CD14-positive monocyte (primary cell): ENCODE measurements at regions not wholly inside any gene's neighbourhood (a gene's known extent, or its start where the extent isn't known, plus 50 kb on each side); places are given as distances from the start of the nearest gene placed in this dataset.
A peak's percentile ranks its signal among the peaks of the same experiment; 100 is the strongest.

ENCODE experiments used
- DNase-seq, 3 donors: peaks; one replicate each; pipeline ENCODE4 v3.0.0-alpha.2; 2011 to 2022
- H2AFZ ChIP-seq: 2 replicates; pipeline ENCODE4 v1.6.0; 2012; ENCODE audit warnings: mild to moderate bottlenecking, low read depth, low read length, inconsistent platforms; ENCODE audit not compliant: insufficient read depth, poor library complexity, severe bottlenecking
- H3K27ac ChIP-seq, 2 donors: 1 replicate in 1 of 2; 2 replicates in 1 of 2; pipeline ENCODE4 v1.5.1; 2012 to 2013; ENCODE audit warnings: low read length in 2 of 2, control low read depth in 1 of 2, inconsistent platforms in 1 of 2, low read depth in 1 of 2, mild to moderate bottlenecking in 1 of 2
- H3K27me3 ChIP-seq, 2 donors: one replicate each; pipeline versions ENCODE4 v1.6.0 to v1.6.1; 2011 to 2013; ENCODE audit warnings: low read length in 2 of 2; ENCODE audit not compliant: control insufficient read depth in 2 of 2, insufficient read depth in 2 of 2
- H3K36me3 ChIP-seq, 2 donors: replicated peaks in 1 of 2; 1 replicate in 1 of 2; 2 replicates in 1 of 2; pipeline versions ENCODE4 v1.5.1 to v1.6.1; 2012 to 2013; ENCODE audit warnings: low read length in 2 of 2, control low read depth in 1 of 2, inconsistent platforms in 1 of 2, mild to moderate bottlenecking in 1 of 2; ENCODE audit not compliant: insufficient read depth in 2 of 2, control insufficient read depth in 1 of 2
- H3K4me1 ChIP-seq, 2 donors: 1 replicate in 1 of 2; 2 replicates in 1 of 2; pipeline versions ENCODE4 v1.5.1 to v1.6.1; 2012 to 2013; ENCODE audit warnings: low read length in 2 of 2, control low read depth in 1 of 2, inconsistent platforms in 1 of 2, mild to moderate bottlenecking in 1 of 2, moderate library complexity in 1 of 2; ENCODE audit not compliant: insufficient read depth in 2 of 2, control insufficient read depth in 1 of 2
- H3K4me2 ChIP-seq: replicated peaks from 2 replicates; pipeline ENCODE3; 2012; ENCODE audit warnings: low read length, moderate library complexity, mild to moderate bottlenecking; ENCODE audit not compliant: poor library complexity, severe bottlenecking; ENCODE audit errors: extremely low read depth
- H3K4me3 ChIP-seq, 3 experiments: fragments of 200-600 bp in 1 of 3; sonication (generic) in 1 of 3; replicated peaks in 1 of 3; 1 replicate in 2 of 3; 2 replicates in 1 of 3; pipeline ENCODE4 v1.5.1; 2011 to 2013; ENCODE audit warnings: low read length in 3 of 3, mild to moderate bottlenecking in 3 of 3, control low read depth in 2 of 3, low read depth in 2 of 3, inconsistent platforms in 1 of 3, moderate library complexity in 1 of 3
- H3K79me2 ChIP-seq: 2 replicates; pipeline ENCODE4 v1.6.0; 2012; ENCODE audit warnings: mild to moderate bottlenecking, control low read depth, inconsistent platforms, low read length, moderate library complexity; ENCODE audit not compliant: insufficient read depth
- H3K9ac ChIP-seq: 2 replicates; pipeline ENCODE4 v1.6.0; 2017; ENCODE audit warnings: low read length, mild to moderate bottlenecking; ENCODE audit not compliant: insufficient read depth, poor library complexity, severe bottlenecking
- H3K9me3 ChIP-seq, 2 donors: replicated peaks in 1 of 2; 1 replicate in 1 of 2; 2 replicates in 1 of 2; pipeline versions ENCODE4 v1.5.1 to v1.6.1; 2012 to 2013; ENCODE audit warnings: low read length in 2 of 2, control low read depth in 1 of 2; ENCODE audit not compliant: control insufficient read depth in 1 of 2, insufficient read depth in 1 of 2
- H4K20me1 ChIP-seq: 2 replicates; pipeline ENCODE4 v1.6.0; 2012; ENCODE audit warnings: mild to moderate bottlenecking, low read length, control low read depth, moderate library complexity; ENCODE audit not compliant: insufficient read depth
- H3K27ac Mint-ChIP-seq, 7 donors: one replicate each; pipeline ENCODE4 v1.8.0; 2020; ENCODE audit warnings: mild to moderate bottlenecking in 7 of 7, mixed read lengths in 7 of 7, moderate library complexity in 6 of 7, inconsistent platforms in 2 of 7
- H3K27me3 Mint-ChIP-seq, 3 donors: one replicate each; pipeline ENCODE4 v1.8.0; 2021 to 2022; ENCODE audit warnings: low read depth in 3 of 3, mild to moderate bottlenecking in 3 of 3, mixed read lengths in 3 of 3, moderate library complexity in 3 of 3, inconsistent platforms in 1 of 3
- H3K36me3 Mint-ChIP-seq, 2 donors: one replicate each; pipeline ENCODE4 v1.8.0; 2020; ENCODE audit warnings: mixed read lengths in 2 of 2, inconsistent platforms in 1 of 2, mild to moderate bottlenecking in 1 of 2
- H3K4me1 Mint-ChIP-seq: one replicate; pipeline ENCODE4 v1.8.0; 2020; ENCODE audit warnings: mild to moderate bottlenecking, mixed read lengths
- H3K4me3 Mint-ChIP-seq, 2 donors: one replicate each; pipeline ENCODE4 v1.8.0; 2020; ENCODE audit warnings: mild to moderate bottlenecking in 2 of 2, mixed read lengths in 2 of 2, moderate library complexity in 1 of 2
- H3K9me3 Mint-ChIP-seq, 7 donors: one replicate each; pipeline ENCODE4 v1.8.0; 2020 to 2022; ENCODE audit warnings: mixed read lengths in 7 of 7, mild to moderate bottlenecking in 6 of 7, moderate library complexity in 6 of 7, inconsistent platforms in 2 of 7
- WGBS: methylation state at CpG from one replicate; pipeline ENCODE4 v1.1.5; 2013; ENCODE audit warnings: missing lambda C conversion rate; ENCODE audit not compliant: insufficient coverage; 5-methylcytosine and 5-hydroxymethylcytosine counted together
- intact Hi-C, 2 donors: fragments of 100-400 bp; cut with micrococcal nuclease; formaldehyde crosslinking; loops; one replicate each; pipeline versions ENCODE4 v1.15.0 to v1.15.1; 2023
- TF ChIP-seq, protein P1 (sequence below): fragments of 200-600 bp; IDR thresholded peaks from one replicate; pipeline ENCODE4 v1.8.0; 2022; ENCODE audit warnings: antibody characterized with exemption, mild to moderate bottlenecking

DNA sequence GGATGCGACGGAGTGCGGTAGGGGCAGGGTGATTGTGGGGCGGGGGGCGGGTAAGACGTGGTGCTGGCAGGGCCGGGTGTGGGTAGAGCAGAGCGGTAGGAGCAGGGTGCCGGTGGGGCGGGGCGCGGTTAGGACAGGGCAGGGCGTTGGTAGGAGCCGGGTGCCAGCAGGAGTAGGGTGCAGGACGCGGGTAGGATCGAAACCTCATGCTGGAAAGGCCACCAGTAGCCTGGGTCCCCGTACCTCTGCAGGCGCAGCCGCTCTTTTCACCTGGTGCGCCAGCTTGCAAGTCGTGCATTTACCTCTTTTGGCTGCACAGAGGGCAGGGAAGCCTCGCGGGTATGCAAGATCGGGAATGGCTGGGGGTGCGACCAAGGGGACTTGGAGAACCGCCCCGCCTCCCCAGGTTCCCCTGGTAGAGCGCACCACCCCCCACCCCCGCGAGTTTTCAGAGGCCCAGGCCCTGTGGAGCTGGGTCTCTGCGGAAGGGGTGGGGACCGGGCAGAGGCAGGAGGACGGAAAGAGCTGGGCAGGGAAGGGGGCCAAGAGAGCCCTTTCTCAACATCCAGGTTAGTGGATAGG is 104.8 kb upstream of the SIMC1 start:
- peaks cover 33 to 59% (median 33%) of the 10 kb centered on the region in 3 donors for H3K27me3 Mint-ChIP-seq
- no peaks in the 10 kb centered on the region for H3K4me1 Mint-ChIP-seq
- no peak overlapping the region for H3K27ac Mint-ChIP-seq
- no peaks in the 10 kb centered on the region for H3K36me3 Mint-ChIP-seq
- Histone ChIP-seq H3K36me3 (no peaks in the 10 kb centered on the region), H3K4me3 (no peak overlapping the region), H3K4me2 (no peak overlapping the region), H3K79me2 (no peaks in the 10 kb centered on the region), H2AFZ (no peak overlapping the region), H4K20me1 (no peaks in the 10 kb centered on the region), H3K9ac (no peak overlapping the region), H3K4me1 (no peaks in the 10 kb centered on the region), H3K27ac (no peak overlapping the region), H3K9me3 (peaks cover 0 to 4% of the 10 kb centered on the region in 2 donors), H3K27me3 (peaks cover 9 to 33% of the 10 kb centered on the region in 2 donors)
- intact Hi-C loops, result no loop called here
- under 1% methylated on average over 17 of the region's 34 CpGs for WGBS
- H3K9me3 Mint-ChIP-seq, result peaks cover 0 to 10% (median 2%) of the 10 kb centered on the region in 7 donors
- TF ChIP-seq, protein P1, sequence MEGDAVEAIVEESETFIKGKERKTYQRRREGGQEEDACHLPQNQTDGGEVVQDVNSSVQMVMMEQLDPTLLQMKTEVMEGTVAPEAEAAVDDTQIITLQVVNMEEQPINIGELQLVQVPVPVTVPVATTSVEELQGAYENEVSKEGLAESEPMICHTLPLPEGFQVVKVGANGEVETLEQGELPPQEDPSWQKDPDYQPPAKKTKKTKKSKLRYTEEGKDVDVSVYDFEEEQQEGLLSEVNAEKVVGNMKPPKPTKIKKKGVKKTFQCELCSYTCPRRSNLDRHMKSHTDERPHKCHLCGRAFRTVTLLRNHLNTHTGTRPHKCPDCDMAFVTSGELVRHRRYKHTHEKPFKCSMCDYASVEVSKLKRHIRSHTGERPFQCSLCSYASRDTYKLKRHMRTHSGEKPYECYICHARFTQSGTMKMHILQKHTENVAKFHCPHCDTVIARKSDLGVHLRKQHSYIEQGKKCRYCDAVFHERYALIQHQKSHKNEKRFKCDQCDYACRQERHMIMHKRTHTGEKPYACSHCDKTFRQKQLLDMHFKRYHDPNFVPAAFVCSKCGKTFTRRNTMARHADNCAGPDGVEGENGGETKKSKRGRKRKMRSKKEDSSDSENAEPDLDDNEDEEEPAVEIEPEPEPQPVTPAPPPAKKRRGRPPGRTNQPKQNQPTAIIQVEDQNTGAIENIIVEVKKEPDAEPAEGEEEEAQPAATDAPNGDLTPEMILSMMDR, result no peak
- no peak for DNase-seq
- peak overlapping the region in 1 of 2 donors; percentile 51 for H3K4me3 Mint-ChIP-seq

DNA sequence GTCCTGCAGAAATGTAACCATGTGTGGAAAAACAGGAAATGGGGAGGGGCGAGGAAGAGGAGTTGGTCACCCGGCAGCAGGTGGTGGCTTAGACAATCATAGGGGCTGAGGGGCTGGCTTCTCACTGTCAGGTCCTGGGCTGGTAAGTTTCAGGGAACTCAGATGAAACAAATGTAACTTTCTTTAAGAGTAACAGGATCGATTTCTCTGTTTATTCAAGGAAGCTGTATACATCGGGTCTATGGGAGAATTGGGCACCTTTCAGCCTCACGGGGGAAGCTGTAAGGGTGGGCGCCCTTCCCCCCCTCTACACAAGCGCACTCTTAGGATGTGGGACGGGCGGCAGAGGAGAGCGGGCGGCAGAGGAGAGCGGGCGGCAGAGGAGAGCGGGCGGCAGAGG is 104.3 kb upstream of the SIMC1 start:
- no peaks in the 10 kb centered on the region for H4K20me1 ChIP-seq
- WGBS, result 0% methylated on average over 2 of the region's 15 CpGs
- no peaks in the 10 kb centered on the region for H3K4me1 Mint-ChIP-seq
- no peaks in the 10 kb centered on the region for H3K4me1 ChIP-seq
- peaks cover 9 to 33% of the 10 kb centered on the region in 2 donors for H3K27me3 ChIP-seq
- DNase-seq, result no peak
- no peak overlapping the region for H3K27ac Mint-ChIP-seq
- no peak overlapping the region for H3K4me3 ChIP-seq
- H3K79me2 ChIP-seq, result no peaks in the 10 kb centered on the region
- no peak overlapping the region for H3K27ac ChIP-seq
- H3K4me2 ChIP-seq, result no peak overlapping the region
- TF ChIP-seq, protein P1, result no peak
- peak overlapping the region in 1 of 2 donors; percentile 51 for H3K4me3 Mint-ChIP-seq
- peaks cover 0 to 10% (median 2%) of the 10 kb centered on the region in 7 donors for H3K9me3 Mint-ChIP-seq
- no peak overlapping the region for H3K9ac ChIP-seq
- peaks cover 0 to 4% of the 10 kb centered on the region in 2 donors for H3K9me3 ChIP-seq
- no peaks in the 10 kb centered on the region for H3K36me3 ChIP-seq
- peaks cover 33 to 59% (median 33%) of the 10 kb centered on the region in 3 donors for H3K27me3 Mint-ChIP-seq
- H2AFZ ChIP-seq, result no peak overlapping the region
- intact Hi-C loops, result no loop called here
- H3K36me3 Mint-ChIP-seq, result no peaks in the 10 kb centered on the region
